GM18517 (cell line): ENCODE measurements at regions not wholly inside any gene's neighbourhood (a gene's known extent, or its start where the extent isn't known, plus 50 kb on each side); places are given as distances from the start of the nearest gene placed in this dataset.

Experiments
- ATAC-seq: cut with Tn5 transposase; IDR thresholded peaks from one replicate; pipeline ENCODE4 v1.9.1; 2021; ENCODE audit warnings: mild to moderate bottlenecking, moderate library complexity; ENCODE audit not compliant: unreplicated experiment

DNA sequence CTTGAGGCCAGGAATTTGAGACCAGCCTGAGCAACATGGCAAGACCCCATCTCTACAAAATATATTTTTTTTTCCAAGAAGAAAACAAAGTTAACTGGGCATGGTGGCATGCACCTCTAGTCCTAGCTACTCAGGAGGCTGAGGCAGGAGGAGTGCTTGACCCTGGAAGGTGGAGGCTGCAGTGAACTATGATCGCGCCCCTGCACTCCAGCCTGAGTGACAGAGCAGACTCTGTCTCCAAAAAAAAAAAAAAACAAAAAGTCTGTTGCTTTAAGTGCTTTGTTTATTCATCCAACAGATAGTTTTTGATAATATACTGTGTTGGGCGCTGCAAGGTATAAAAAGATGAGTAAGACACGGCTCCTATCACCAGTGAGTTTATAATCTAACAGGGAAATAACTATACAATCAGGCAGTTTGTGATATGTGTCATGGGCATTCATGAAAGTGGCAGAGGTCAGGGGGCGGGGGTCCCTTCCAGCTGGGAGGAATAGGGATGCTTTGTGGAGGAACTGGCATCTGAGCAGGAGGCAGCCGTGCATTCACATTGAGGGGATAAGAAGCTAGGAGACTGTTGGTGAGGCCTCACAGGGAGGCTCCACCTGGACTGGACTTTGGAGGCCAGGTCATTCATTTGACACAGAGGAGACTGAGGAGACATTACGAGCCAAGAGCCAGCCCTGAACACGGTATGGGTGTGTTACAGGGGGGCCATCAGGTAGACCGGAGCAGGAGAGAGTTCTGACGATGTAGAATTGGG is 67.3 kb upstream of the ERRFI1 start:
- no peak for ATAC-seq

DNA sequence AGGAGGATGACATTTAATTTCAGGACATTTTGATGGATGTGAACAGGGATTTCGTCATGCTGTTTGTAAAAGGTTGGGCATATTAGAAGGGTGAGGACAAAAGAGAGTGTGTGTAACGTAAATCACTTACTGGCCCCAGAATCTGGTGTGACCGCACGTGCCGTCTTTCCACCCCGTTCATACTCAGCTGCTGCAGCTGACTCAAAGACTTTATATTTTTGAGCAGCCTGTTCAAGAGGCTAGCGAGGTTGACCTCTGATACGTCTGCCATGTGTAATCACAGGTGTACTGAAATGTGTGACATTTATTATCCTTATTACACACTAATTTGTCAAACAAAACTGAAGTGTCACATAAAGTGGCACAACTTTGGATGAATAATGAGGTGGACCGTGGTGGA is 66.5 kb upstream of the ERRFI1 start:
- ATAC-seq = no peak

DNA sequence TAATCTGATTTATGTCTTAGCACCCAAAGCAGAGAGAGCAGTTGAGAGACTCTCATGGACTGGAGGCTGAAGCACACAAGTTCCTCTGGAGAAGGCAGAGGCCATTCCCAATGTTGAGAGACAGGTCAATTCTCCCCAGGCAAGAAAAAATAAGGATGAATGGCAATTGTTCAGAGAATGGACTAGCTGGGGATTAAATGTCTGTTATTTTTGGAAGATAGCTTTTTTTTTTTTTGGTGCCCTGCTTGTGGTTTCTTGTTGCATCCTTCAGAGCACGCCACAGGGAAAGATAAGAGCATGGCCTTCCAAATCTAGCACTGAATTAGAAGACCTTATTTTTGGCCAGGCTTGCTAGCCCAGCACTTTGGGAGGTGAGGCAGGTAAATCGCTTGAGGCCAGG is 65.6 kb upstream of the ERRFI1 start:
- ATAC-seq = no peak

DNA sequence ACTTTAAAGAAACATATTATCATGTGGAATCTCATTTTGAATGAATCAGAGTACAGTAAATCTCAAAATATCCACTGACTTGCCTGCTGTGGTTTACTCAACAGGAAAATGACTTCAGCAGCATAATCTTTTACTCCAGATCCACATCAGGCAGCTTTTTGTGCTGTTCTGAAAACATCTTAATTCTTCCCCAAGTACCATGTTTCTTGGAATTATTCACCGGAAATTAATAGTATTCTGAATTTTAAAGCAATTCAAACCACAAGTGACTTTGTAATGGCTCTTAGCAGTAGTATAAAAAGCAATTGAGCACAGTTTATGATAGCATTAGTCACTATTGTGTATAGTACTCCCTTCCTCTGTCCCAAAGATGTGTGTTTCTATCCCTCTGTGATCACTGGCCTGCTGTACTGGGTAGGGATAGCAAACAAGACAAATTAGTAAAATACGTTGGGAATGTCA is 64.2 kb upstream of the ERRFI1 start:
- ATAC-seq = no peak

DNA sequence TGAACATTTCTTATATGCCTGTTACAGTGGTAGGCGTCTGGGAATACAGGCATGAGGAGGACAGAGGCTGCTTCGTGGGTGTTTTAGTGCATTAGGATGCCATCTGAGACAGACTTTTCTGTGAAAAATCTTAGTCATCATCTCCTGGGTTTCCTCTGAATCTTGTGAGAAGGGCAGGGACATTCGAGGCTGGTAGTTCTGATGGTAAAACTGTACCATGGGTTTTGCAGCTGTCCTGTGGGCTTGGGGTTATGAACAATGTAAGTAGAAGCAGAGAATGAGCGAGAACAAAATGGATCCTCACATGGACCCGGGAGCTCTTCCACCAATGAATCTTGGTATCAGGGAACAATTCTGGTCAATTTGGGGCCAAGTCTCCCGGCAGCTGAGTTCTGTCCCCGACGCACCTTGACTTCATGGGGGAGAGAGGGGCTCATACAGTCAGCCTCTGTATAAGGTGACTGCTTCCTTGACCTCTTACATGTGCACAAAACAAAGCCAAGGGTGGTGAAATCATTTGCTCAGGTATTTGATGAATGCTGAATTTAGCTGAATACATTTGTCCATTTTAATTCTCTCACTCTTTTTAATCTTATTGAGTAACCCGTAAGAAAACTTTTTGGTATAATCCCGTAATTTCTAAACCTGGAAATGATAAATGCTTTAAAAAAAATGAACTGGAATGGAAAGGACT is 63.6 kb upstream of the ERRFI1 start:
- ATAC-seq = no peak

DNA sequence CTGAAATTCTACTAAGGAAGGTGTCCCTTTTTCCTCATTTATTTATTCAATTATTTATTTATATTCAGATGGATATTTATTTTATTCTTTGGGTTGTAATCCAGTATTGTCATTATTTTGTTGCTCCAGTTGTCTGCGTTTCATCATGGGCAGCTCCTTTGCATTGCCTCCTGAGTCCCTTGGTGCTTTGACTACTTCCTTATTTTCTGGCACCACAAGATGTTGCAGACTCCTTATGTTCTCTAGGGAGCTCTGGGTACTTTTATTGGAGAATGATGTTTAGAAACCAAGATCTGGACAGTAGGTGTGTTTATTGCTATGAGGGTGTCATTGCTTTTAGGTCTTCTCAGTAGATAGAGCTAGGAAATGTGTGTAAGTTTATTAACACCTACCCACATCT is 59.9 kb upstream of the ERRFI1 start:
- no peak for ATAC-seq

DNA sequence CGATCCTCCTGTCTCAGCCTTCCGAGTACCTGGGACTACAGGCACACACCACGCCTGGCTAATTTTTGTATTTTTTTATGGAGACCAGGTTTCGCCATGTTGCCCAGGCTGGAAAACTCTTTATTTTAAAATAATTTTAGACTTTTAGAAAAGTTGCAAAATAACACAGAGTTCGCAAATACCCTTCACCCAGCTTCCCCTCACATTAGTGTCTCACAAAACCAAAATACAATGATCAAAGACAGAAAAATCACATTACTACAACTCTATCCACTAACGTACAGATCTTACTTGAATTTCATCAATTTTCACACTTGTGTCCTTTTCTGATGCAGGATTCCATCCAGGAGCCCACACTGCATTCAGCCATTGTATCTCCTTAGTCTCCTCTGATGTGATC is 58.8 kb upstream of the ERRFI1 start:
- ATAC-seq = no peak

DNA sequence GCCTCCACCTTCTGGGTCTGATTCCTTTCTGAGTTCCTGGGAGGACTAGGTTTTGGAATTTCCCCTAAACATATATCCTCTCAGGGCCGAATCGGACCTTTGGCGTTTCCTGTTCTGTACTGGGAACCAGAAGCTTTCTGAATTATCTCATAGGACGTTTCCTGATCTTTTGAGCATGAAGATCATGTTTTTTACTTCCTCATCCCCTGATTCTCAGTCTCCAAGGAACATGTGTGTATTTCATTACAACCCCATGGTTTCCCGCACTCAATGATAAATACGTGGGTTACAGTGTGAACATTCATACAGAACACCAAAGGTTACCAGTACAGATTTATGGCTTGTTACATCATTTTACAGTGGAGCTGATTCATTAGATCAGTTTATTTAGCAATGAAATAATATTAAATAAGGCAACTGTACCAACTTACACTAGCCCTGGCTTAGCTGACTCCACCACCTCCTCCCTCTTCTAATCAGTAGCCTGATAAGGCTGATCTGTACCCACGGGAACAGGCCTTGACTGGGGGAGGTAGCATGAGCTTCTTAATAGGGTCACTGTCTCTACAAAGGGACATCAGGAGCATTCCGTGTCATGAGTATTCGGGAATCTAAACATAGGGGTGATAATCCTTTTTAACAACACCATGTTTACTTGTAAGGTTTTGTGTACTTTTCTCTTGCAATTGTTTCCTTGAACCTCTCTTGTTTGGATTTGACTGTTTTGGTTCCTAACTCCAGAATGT is 57.8 kb upstream of the ERRFI1 start:
- no peak for ATAC-seq

DNA sequence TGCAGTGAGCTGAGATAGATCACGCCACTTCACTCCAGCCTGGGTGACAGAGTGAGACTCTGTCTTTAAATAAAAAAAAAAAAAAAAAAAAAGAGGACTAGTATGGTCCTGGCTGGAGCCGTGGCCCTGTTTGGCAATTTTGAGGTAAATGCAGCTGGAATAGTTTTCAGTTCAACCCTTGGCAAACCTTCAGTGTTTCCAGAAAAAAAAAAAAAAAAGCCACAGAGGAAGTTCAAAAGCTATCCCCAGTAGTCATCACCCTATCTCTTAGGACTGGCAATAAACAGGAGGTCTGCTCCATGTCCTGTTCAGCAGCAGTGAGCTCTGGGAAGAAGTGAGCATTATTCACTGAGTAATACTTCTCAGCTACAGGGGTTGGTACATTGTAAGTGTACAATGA is 56.8 kb upstream of the ERRFI1 start:
- ATAC-seq = no peak

DNA sequence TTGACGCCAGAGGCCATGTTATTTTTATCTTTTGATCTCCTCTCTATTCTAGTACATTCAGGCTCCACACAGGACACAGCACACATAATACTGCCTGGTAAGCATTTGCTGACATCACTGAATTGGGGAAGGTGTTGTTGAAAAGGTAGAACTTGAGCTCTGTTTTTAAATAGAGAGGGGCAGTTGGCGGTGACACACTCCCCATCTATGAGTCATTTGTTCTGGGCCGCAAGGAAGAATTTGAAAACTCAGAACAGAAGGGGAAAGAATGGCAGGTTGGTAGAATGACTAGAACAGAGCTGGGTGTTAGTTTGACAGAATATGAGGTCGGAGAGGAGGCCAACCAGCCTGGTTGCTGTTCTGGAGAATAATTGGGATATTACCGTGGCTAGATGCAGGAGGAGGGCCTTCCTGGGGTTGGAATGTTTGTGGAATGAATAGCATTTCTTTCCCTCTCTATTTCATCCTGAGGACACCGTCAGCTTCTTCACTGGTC is 52.1 kb upstream of the ERRFI1 start:
- no peak for ATAC-seq

DNA sequence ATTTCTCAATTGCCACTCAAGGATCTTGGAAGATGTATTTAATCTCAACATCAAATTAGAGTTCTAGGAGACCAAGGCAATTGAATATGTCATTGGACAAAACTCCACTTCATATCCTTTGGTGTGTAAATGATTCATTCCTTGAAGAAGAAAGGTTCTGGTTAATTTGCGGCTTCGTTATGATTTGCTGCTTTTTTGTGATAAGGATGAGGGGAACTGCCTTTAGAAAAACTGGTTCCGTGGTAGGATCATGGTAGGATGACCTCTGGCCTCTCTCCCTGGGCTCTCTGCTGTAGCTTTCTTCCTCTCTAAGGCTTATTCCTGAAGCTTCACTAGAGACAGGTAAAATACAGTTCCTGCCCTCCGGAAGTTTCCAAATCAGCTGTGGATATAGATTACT is 51.5 kb upstream of the ERRFI1 start:
- ATAC-seq = no peak

DNA sequence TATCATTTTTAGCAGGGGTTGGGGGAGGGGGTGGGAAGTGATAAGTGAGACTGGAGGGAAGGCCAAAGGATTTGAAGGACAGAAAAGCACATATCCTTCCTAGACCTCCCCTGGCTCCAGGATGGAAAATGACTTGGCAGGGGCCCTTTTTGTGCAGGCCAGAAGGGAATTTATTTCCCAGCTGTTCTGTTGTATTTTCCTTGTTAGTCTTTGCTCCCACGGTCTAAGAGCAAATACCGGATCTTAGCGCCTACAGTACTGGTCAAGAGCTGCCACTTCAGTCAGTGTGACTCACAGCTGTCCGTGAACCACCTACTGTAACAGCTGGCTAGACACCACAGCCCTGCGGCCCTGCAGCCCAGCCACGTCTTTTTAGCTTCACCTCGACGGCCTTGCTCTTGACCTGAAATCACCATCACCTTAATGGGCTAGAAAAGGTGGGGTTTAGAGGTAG is 51.0 kb upstream of the ERRFI1 start:
- no peak for ATAC-seq

DNA sequence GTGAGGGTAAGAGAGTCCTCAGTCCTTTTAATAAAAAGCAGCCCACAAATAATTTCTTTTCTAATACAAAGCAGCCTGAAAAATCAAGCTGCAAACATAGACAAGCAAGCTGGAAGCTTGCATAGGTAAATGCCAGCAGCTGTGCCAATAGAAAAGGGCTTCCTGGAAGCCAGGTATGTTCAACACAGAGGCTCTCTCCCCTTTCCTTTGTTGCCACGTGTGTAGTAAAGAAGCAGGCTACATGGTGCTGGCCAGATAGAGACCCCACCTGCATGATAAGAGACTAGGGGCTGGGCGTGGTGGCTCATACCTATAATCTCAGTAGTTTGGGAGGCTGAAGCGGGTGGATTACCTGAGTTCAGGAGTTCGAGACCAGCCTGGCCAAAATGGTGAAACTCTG is 50.1 kb upstream of the ERRFI1 start:
- ATAC-seq = no peak
